ENCODE measurements at regions not wholly inside any gene's neighbourhood (a gene's known extent, or its start where the extent isn't known, plus 50 kb on each side); places are given as distances from the start of the nearest gene placed in this dataset.
"Not testable (repeated sequence)": the region's sequence is repeated elsewhere in the genome, so short reads cannot be mapped to it uniquely, and the experiment has no call there.

GRCh38 chr4:189202869-189203271 is 737.8 kb upstream of the FRG1 start:
- no peak for ATAC-seq
- no peak for DNase-seq (ENCODE audit: missing footprints)
- intact Hi-C loops (cut with DNase I) = loop anchor here (5.0 kb wide), 1 partner anchor 1596 kb away; no protein-coding TSS in a partner anchor

GRCh38 chr4:189204616-189205015 is 736.1 kb upstream of the FRG1 start:
- no peak for DNase-seq (ENCODE audit: missing footprints)
- ATAC-seq = no peak
- intact Hi-C loops (cut with DNase I) = loop anchor here (5.0 kb wide), 1 partner anchor 1597 kb away; no protein-coding TSS in a partner anchor

GRCh38 chr4:189206953-189207352 is 733.7 kb upstream of the FRG1 start:
- ATAC-seq (no peak), DNase-seq (ENCODE audit: missing footprints) (no peak)
- intact Hi-C loops (cut with DNase I) = no loop called here

GRCh38 chr4:189207872-189208271 is 732.8 kb upstream of the FRG1 start:
- no peak for ATAC-seq
- DNase-seq (ENCODE audit: missing footprints) = no peak
- intact Hi-C loops (cut with DNase I) = no loop called here

- intact Hi-C loops (cut with DNase I) = no loop called here
- ATAC-seq = no peak
- DNase-seq (ENCODE audit: missing footprints) = no peak
Measured at GRCh38 chr4:189215574-189215973, 725.1 kb upstream of the FRG1 start.

GRCh38 chr4:189221691-189222090 is 719.0 kb upstream of the FRG1 start:
- DNase-seq (ENCODE audit: missing footprints) = no peak
- no peak for ATAC-seq
- intact Hi-C loops (cut with DNase I) = no loop called here

GRCh38 chr4:189228726-189229125 is 711.9 kb upstream of the FRG1 start:
- ATAC-seq (no peak), DNase-seq (ENCODE audit: missing footprints) (no peak)
- intact Hi-C loops (cut with DNase I) = no loop called here

- no peak for DNase-seq (ENCODE audit: missing footprints)
- ATAC-seq = no peak
Measured at GRCh38 chr4:189232274-189232673, 708.4 kb upstream of the FRG1 start.

GRCh38 chr4:189233754-189234153 is 706.9 kb upstream of the FRG1 start:
- intact Hi-C loops (cut with DNase I); DNase-seq (ENCODE audit: missing footprints); ATAC-seq: not testable (repeated sequence)

More at GRCh38 chr4:189232274-189232673, 708.4 kb upstream of the FRG1 start:
- intact Hi-C loops (cut with DNase I) = no loop called here

- DNase-seq (ENCODE audit: missing footprints); intact Hi-C loops (cut with DNase I); ATAC-seq: not testable (repeated sequence)
Measured at GRCh38 chr4:189234948-189235347, 705.7 kb upstream of the FRG1 start.

- DNase-seq (ENCODE audit: missing footprints) = no peak
- no peak for ATAC-seq
- intact Hi-C loops (cut with DNase I) = no loop called here
Measured at GRCh38 chr4:189235599-189235998, 705.1 kb upstream of the FRG1 start.

GRCh38 chr4:189236321-189236720 is 704.4 kb upstream of the FRG1 start:
- DNase-seq (ENCODE audit: missing footprints); intact Hi-C loops (cut with DNase I); ATAC-seq: not testable (repeated sequence)

GRCh38 chr4:189237340-189237739 is 703.3 kb upstream of the FRG1 start:
- ATAC-seq (no peak), DNase-seq (ENCODE audit: missing footprints) (no peak)
- intact Hi-C loops (cut with DNase I) = no loop called here

- no peak for ATAC-seq
- DNase-seq (ENCODE audit: missing footprints) = no peak
- intact Hi-C loops (cut with DNase I) = no loop called here
Measured at GRCh38 chr4:189255636-189256035, 685.0 kb upstream of the FRG1 start.

- intact Hi-C loops (cut with DNase I) = no loop called here
- DNase-seq (ENCODE audit: missing footprints) = no peak
- no peak for ATAC-seq
Measured at GRCh38 chr4:189261475-189261874, 679.2 kb upstream of the FRG1 start.

- DNase-seq (ENCODE audit: missing footprints) (no peak), ATAC-seq (no peak)
- intact Hi-C loops (cut with DNase I) = no loop called here
Measured at GRCh38 chr4:189265515-189265914, 675.2 kb upstream of the FRG1 start.

- intact Hi-C loops (cut with DNase I) = loop anchor here (2.0 kb wide), 1 partner anchor 13 kb away; no protein-coding TSS in a partner anchor
- DNase-seq (ENCODE audit: missing footprints) (no peak), ATAC-seq (no peak)
Measured at GRCh38 chr4:189267312-189267965, 673.2 kb upstream of the FRG1 start.

GRCh38 chr4:189278597-189279165 is 662.0 kb upstream of the FRG1 start:
- ATAC-seq = no peak
- intact Hi-C loops (cut with DNase I) = loop anchor here (1.0 kb wide), 1 partner anchor 8 kb away; no protein-coding TSS in a partner anchor
- no peak for DNase-seq (ENCODE audit: missing footprints)

GRCh38 chr4:189279188-189279587 is 661.5 kb upstream of the FRG1 start:
- ATAC-seq (no peak), DNase-seq (ENCODE audit: missing footprints) (no peak)
- intact Hi-C loops (cut with DNase I) = loop anchor here (1.0 kb wide), 1 partner anchor 9 kb away; no protein-coding TSS in a partner anchor

GRCh38 chr4:189285377-189285776 is 655.3 kb upstream of the FRG1 start:
- intact Hi-C loops (cut with DNase I) = no loop called here
- no peak for DNase-seq (ENCODE audit: missing footprints)
- ATAC-seq = no peak

Measured in Right ventricle myocardium inferior (tissue), 1 donor.